A204.1 (cell line): ENCODE measurements at regions not wholly inside any gene's neighbourhood (a gene's known extent, or its start where the extent isn't known, plus 50 kb on each side); places are given as distances from the start of the nearest gene placed in this dataset.

Experiments
- FAIRE-seq: peaks from 2 replicates; lab custom pipeline; 2012; peaks lifted over from hg19 to GRCh38; lab: Jason Lieb, UNC

DNA sequence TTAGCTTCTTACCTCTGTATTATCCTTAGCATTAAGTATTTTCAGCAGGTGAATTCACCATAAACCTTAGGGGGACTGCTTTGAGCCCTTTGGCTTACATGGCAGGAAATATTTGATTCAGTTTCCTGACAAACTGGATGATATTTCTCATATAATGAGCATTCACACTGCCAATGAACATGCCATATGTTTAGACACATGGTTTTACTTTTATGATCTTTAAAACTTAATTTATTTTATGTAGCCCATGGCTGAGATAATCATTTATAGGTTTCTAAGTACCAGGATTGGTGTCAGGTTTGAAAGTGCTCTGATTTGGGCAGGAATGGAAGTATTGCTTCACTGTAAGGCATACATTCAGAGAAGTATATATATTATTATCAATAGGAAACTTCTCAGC is 319.1 kb downstream of the ZPLD1 start:
- FAIRE-seq, result no peak

DNA sequence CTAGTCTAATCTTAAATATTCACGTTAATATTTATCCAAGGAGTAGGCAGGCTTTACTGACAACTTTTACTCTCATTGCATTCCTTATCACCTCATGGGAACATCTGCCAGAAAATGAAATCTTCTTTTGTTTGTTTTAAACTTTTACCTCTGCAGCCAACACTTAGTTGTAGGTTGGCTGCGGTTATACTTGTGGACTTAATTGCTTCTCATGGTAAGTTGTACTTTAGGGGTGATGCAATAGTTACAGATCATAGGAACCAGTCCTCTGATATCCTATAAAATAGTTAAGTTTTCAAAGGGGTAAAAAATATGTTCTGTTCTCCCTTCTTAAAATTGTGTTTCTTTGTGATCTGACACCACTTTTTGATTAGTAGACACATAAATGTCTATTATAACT is 321.9 kb downstream of the ZPLD1 start:
- no peak for FAIRE-seq

DNA sequence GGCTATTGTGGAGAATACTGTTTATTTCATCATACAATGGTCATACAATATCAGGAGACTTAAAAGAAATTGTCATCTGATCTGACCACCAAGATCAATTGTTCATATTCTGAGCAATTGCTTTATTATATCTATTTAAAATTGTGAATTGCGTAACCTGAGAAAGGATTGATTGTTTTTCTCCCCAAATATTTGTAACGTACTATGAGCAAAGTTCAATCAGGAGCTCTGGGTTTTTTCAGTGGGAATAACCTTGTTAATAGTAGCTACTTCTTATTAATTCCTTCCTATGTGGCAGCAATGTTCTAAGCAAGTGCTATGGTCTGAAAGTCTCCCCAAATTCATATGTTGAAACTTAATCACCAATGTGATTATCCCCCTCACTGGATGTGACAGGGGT is 323.1 kb downstream of the ZPLD1 start:
- FAIRE-seq, result no peak

DNA sequence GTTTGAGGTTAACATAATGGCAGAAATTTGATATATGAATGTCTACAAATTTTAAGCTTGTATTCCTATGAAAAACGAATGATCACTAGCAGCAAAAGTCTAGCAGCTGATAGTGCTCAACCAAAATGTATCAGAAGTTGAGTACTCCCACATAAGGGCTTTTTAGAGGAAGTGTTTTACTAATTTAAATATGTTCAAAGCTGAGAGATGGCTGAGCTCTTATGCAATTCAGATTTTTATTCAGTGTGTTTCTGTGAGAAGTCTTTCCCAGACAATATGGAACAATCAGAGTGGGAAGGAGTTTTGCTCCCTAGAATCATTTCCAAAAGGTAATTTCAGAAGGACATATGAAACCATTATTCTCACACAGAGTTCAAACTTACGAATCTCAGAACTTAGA is 327.0 kb downstream of the ZPLD1 start:
- no peak for FAIRE-seq

- no peak for FAIRE-seq
Observed at GRCh38 chr3:102790747-102791325, 356.0 kb downstream of the ZPLD1 start.

DNA sequence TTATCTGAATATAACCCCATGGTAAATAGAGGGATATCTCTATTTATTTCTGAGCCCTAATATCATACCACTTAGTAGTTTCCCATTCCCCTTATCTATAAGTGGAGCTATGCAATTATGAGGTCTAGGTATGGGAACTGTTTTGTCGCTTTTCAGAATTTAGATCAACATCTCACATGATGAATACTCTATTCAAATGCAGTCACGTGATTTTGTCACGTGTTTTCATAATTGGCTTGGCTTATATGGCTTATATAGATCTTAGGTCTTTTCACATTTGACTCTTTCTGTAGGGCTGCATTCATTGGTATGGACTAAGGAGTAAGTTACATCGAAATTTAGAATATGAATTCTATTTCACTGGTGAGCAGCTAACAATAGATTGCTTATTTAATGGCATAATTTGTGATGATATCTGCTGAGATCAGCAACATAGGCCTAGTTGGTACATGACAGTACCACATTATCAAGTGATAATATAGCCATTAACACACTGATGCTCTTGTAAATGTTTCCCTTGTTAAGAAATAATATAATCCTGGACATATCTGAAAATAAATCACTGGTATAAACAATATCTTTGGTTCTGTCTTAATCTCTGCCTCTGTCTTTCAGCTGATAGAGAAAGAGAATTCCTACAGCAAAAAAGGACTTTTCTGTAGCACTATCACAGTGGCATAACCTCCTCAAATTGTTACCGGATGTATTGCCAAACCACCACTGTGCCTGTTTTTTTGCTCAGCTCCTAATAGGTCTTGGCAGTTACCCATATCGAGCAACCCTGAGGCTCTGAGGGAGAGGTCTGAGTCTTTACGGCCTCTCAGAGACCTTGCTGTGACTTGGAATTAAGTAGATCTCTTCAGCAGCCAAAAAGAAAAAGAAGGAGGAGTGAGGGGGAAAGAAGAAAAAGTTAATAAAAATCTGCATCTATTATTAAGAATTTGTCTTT is 357.1 kb downstream of the ZPLD1 start:
- no peak for FAIRE-seq

GRCh38 chr3:102796804-102797203 is 362.0 kb downstream of the ZPLD1 start:
- no peak for FAIRE-seq

GRCh38 chr3:102802819-102803420 is 368.1 kb downstream of the ZPLD1 start:
- FAIRE-seq, result no peak

- FAIRE-seq, result no peak
Observed at GRCh38 chr3:102810937-102811336, 376.1 kb downstream of the ZPLD1 start.

GRCh38 chr3:102826636-102827035 is 391.8 kb downstream of the ZPLD1 start:
- FAIRE-seq, result no peak

DNA sequence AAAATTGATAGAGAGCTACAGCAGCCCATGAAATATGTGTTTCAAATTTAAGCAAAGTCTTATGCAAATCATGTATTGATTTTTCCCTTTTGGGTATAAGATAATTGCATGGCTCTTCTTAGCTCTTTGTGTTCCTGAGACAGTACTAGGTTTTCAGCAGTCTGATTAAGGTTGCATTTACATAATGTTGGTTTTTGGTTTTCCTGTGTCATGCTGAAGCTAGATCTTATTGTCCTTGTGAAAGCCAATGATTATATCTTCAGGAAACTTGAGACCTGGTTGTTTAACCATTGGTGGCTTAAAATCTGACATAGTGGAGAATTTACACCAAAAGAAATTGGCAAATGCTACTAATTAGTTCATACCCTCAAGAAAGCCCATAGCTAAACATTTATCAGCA is 392.6 kb downstream of the ZPLD1 start:
- no peak for FAIRE-seq

DNA sequence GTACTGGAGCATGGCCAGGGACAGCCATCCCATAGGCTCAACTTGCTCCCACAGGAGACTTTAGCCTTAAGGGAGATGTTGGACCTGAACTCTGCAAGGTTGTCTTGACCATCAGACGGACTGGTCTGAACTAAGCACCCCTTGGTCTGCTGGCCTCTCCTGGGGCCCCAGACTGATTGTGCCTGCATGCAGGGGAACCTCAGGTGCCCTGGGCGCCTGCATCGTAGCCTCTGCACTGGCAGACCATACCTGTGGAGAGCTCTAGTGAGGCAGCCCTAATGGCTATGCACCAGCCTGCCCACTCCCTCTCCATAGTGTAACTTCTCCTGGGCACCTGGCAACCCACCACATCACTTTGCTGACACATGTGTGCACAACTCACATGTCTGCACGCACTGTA is 395.6 kb downstream of the ZPLD1 start:
- FAIRE-seq, result no peak

DNA sequence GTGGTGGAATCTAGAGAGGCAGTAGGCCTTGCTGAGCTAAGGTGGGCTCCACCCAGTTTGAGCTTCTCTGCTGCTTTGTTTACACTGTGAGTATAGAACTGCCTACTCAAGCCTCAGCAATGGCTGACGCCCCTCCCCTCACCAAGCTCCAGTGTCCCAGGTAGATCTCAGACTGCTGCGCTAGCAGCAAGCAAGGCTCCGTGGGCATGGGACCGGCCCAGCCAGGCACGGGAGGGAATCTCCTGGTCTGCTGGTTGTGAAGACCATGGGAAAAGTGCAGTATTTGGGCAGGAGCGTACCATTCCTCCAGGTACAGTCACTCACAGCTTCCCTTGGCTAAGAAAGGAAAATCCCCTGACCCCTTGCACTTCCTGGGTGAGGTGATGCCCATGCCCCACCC is 407.1 kb downstream of the ZPLD1 start:
- no peak for FAIRE-seq

GRCh38 chr3:102866845-102867244 is 432.0 kb downstream of the ZPLD1 start:
- FAIRE-seq, result no peak

DNA sequence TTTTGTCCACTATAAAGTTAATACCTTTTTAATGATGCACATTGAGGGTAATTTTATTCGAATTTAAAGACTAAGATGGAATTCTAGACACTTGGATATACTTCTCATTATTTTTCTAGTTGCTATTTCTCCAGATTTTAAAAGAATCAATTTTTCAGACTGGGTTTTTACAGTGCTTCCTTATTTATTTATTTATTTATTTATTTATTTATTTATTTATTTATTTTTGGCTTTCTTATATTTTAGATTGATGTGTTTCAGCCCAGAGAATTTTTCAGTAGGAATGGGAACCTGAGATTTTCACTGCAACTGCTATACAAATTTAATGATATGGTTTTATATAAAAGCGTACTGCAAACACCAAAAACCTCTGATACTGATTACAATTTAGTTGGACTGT is 448.7 kb downstream of the ZPLD1 start:
- FAIRE-seq, result no peak

DNA sequence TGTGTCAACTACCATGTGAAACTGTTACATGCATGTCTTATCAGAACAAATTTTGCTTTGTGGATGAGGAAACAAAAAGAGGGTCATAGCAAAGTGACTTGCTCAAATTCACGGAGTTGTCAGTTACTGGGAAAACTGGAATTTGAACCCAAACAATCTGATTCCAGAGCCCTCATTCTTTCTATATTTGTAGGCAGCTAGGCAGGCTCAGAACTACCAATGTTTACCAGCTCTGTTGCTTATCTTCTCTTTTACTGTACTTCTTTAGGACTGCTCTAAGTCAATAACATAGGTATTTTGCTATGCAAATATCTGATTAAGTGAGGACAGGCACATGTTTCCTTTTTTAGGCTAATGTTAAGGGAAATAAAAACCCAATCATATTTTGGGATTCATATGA is 450.5 kb downstream of the ZPLD1 start:
- no peak for FAIRE-seq

- no peak for FAIRE-seq
Observed at GRCh38 chr3:102887431-102887830, 452.6 kb downstream of the ZPLD1 start.

- FAIRE-seq, result no peak
Observed at GRCh38 chr3:102896851-102897621, 462.2 kb downstream of the ZPLD1 start.

- no peak for FAIRE-seq
Observed at GRCh38 chr3:102904629-102905028, 469.8 kb downstream of the ZPLD1 start.

DNA sequence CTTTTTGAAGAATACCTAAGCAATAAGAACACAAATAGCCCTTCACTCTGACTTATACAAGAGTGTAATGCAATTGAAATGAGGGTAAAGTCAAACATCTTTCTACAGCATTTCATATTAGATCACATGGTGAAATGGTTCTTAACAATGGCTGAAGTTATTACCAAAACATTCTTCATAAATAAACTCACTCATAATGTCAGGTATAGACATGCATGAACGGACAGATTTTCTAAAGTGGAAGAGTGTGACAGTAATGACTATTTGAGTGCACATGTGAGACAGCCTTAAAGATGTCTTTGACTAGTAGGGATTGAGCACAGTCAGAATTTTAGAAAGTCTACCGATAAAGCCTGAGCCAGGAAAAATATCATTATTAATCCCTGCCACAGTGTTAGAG is 471.0 kb downstream of the ZPLD1 start:
- FAIRE-seq, result no peak

GRCh38 chr3:102906818-102907217 is 472.0 kb downstream of the ZPLD1 start:
- no peak for FAIRE-seq

GRCh38 chr3:102909904-102910303 is 475.1 kb downstream of the ZPLD1 start:
- no peak for FAIRE-seq

DNA sequence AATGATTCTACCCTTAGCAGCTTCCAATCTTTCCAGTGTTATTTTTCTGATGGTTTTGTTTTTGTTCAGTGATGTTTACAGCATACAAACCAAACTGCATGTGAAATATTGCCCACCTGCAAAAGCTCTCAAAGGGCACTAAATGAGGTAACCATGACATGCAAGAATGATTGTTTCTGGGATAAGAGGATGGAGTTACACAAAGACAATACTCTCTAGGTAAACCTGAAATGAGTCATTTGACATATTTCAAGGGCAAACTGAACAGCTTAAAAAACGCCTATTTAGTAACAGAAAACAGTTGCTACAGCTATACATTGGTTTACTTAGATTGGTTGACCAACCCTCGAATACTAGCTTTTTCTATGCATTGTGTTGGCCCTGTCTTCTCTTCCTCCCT is 481.7 kb downstream of the ZPLD1 start:
- no peak for FAIRE-seq
